ENCODE measurements at regions not wholly inside any gene's neighbourhood (a gene's known extent, or its start where the extent isn't known, plus 50 kb on each side); places are given as distances from the start of the nearest gene placed in this dataset.
"Not testable (repeated sequence)": the region's sequence is repeated elsewhere in the genome, so short reads cannot be mapped to it uniquely, and the experiment has no call there.

GRCh38 chr5:97281257-97281656 lies 98.2 kb upstream of the RIOK2 start:
- CTCF ChIA-PET: no interaction called here
- no peak overlapping the region for H3K4me3 ChIP-seq (ENCODE audit: low read depth, low read length)

GRCh38 chr5:97297063-97297703 lies 114.1 kb upstream of the RIOK2 start:
- Histone ChIP-seq H3K4me1 (ENCODE audit: control insufficient read depth, insufficient read depth, low read length) (no peaks in the 10 kb centered on the region), H3K27ac (ENCODE audit: extremely low read depth, low read depth, low read length) (no peak overlapping the region), H3K9me3 (ENCODE audit: control insufficient read depth, insufficient read depth, low read depth, low read length) (no peaks in the 10 kb centered on the region), H3K36me3 (ENCODE audit: control insufficient read depth in 2 of 2, insufficient read depth in 1 of 2, low read length in 2 of 2) (no peaks in the 10 kb centered on the region), H3K4me3 (ENCODE audit: low read depth, low read length) (no peak overlapping the region)
- CTCF ChIA-PET: interaction anchor here (0.6 to 2.3 kb wide), 7 partner anchors 80 to 1000 kb away, joined by 3 to 8 read pairs (median 4); no protein-coding TSS in a partner anchor
- POLR2A ChIA-PET: no interaction called here
- TF ChIP-seq ZNF585B (tag by site-specific recombination; IDR thresholded peaks at IDR 0.05) (no peak), ZNF654 (tag by site-specific recombination; IDR thresholded peaks at IDR 0.05; ENCODE audit: low read depth) (peak; percentile 54), CTCF (tag by site-specific recombination; IDR thresholded peaks at IDR 0.05) (peak; percentile 48; the same call in 1 of the 2 replicates)

More at GRCh38 chr5:97281257-97281656, 98.2 kb upstream of the RIOK2 start:
- no peaks in the 10 kb centered on the region for H3K4me1 ChIP-seq (ENCODE audit: control insufficient read depth, insufficient read depth, low read length)
- H3K36me3 ChIP-seq (ENCODE audit: control insufficient read depth in 2 of 2, insufficient read depth in 1 of 2, low read length in 2 of 2): no peaks in the 10 kb centered on the region
- POLR2A ChIA-PET: no interaction called here
- TF ChIP-seq ZFP41 (tag by site-specific recombination; IDR thresholded peaks at IDR 0.05; ENCODE audit: borderline replicate concordance) (no peak), PRDM1 (tag by site-specific recombination; IDR thresholded peaks at IDR 0.05) (no peak), GLIS2 (tag by site-specific recombination; IDR thresholded peaks at IDR 0.05) (no peak), ZNF571 (tag by site-specific recombination; IDR thresholded peaks at IDR 0.05) (no peak), ZNF394 (tag by site-specific recombination; IDR thresholded peaks at IDR 0.05; ENCODE audit: borderline replicate concordance) (no peak), ZNF645 (tag by site-specific recombination; IDR thresholded peaks at IDR 0.05) (no peak), ATF2 (tag by site-specific recombination; IDR thresholded peaks at IDR 0.05; ENCODE audit: low read depth) (no peak), INSM2 (tag by site-specific recombination; IDR thresholded peaks at IDR 0.05) (no peak)
- H3K27ac ChIP-seq (ENCODE audit: extremely low read depth, low read depth, low read length): no peak overlapping the region
- H3K9me3 ChIP-seq (ENCODE audit: control insufficient read depth, insufficient read depth, low read depth, low read length): no peaks in the 10 kb centered on the region

GRCh38 chr5:97297704-97298091 lies 114.7 kb upstream of the RIOK2 start:
- TF ChIP-seq ZNF544 (tag by site-specific recombination; IDR thresholded peaks at IDR 0.05) (no peak), ZNF146 (tag by site-specific recombination; IDR thresholded peaks at IDR 0.05) (no peak), ZNF777 (tag by site-specific recombination; IDR thresholded peaks at IDR 0.05; ENCODE audit: borderline replicate concordance) (no peak), ZNF558 (tag by site-specific recombination; IDR thresholded peaks at IDR 0.05) (no peak)
- ChIA-PET CTCF (interaction anchor here (2.3 kb wide), 1 partner anchor 237 kb away, joined by 8 read pairs; no protein-coding TSS in a partner anchor), POLR2A (no interaction called here)
- Histone ChIP-seq H3K4me1 (ENCODE audit: control insufficient read depth, insufficient read depth, low read length) (no peaks in the 10 kb centered on the region), H3K27ac (ENCODE audit: extremely low read depth, low read depth, low read length) (no peak overlapping the region), H3K4me3 (ENCODE audit: low read depth, low read length) (no peak overlapping the region), H3K9me3 (ENCODE audit: control insufficient read depth, insufficient read depth, low read depth, low read length) (no peaks in the 10 kb centered on the region), H3K36me3 (ENCODE audit: control insufficient read depth in 2 of 2, insufficient read depth in 1 of 2, low read length in 2 of 2) (no peaks in the 10 kb centered on the region)

- POLR2A ChIA-PET; H3K9me3 ChIP-seq (ENCODE audit: control insufficient read depth, insufficient read depth, low read depth, low read length); H3K36me3 ChIP-seq (ENCODE audit: control insufficient read depth in 2 of 2, insufficient read depth in 1 of 2, low read length in 2 of 2); H3K27ac ChIP-seq (ENCODE audit: extremely low read depth, low read depth, low read length); CTCF ChIA-PET; H3K4me3 ChIP-seq (ENCODE audit: low read depth, low read length); H3K4me1 ChIP-seq (ENCODE audit: control insufficient read depth, insufficient read depth, low read length): not testable (repeated sequence)
Measured at GRCh38 chr5:97301181-97301580, 118.1 kb upstream of the RIOK2 start.
